Stomach (tissue), 8 donors: ENCODE measurements at regions not wholly inside any gene's neighbourhood (a gene's known extent, or its start where the extent isn't known, plus 50 kb on each side); places are given as distances from the start of the nearest gene placed in this dataset.

Source experiments
- DNase-seq, 2 donors: peaks; one replicate each; pipeline versions ENCODE4 v3.0.0 to v3.0.0-alpha.2; 2013 to 2019
- H3K27ac ChIP-seq, 5 donors: fragments of 200-600 bp in 4 of 5; sonication (generic) in 4 of 5; one replicate each; pipeline ENCODE4 v1.5.1; 2013 to 2019; ENCODE audit warnings: mild to moderate bottlenecking in 1 of 5, moderate library complexity in 1 of 5
- H3K27me3 ChIP-seq, 3 donors: fragments of 200-600 bp; sonication (generic); one replicate each; pipeline ENCODE4 v1.5.1; 2017 to 2019; ENCODE audit warnings: mixed run types in 1 of 3
- H3K36me3 ChIP-seq, 4 donors: fragments of 200-600 bp; sonication (generic); 1 replicate in 3 of 4; 2 replicates in 1 of 4; pipeline ENCODE4 v1.5.1; 2016 to 2019
- H3K4me1 ChIP-seq, 4 donors: fragments of 200-600 bp; sonication (generic); one replicate each; pipeline ENCODE4 v1.5.1; 2016 to 2019
- H3K4me3 ChIP-seq, 4 donors: fragments of 200-600 bp; sonication (generic) in 3 of 4; one replicate each; pipeline ENCODE4 v1.5.1; 2016 to 2019; ENCODE audit warnings: mild to moderate bottlenecking in 1 of 4
- H3K9me3 ChIP-seq, 4 donors: fragments of 200-600 bp; sonication (generic); one replicate each; pipeline ENCODE4 v1.5.1; 2016 to 2019
- CTCF ChIP-seq, 7 experiments: fragments of 450-650 bp in 4 of 7; fragments of 200-600 bp in 3 of 7; sonication (generic) in 3 of 7; IDR thresholded peaks; one replicate each; pipeline ENCODE4 v1.5.1; 2016 to 2019; ENCODE audit warnings: antibody characterized with exemption in 7 of 7, control low read depth in 2 of 7, mild to moderate bottlenecking in 1 of 7
- EP300 ChIP-seq: sonication (generic); formaldehyde crosslinking; IDR thresholded peaks from one replicate; pipeline ENCODE4 v1.6.1; 2017; ENCODE audit warnings: antibody characterized with exemption
- POLR2A ChIP-seq, 4 donors: fragments of 450-650 bp; IDR thresholded peaks; one replicate each; pipeline ENCODE4 v1.6.1; 2016; ENCODE audit warnings: antibody characterized with exemption in 4 of 4, control low read depth in 2 of 4, mild to moderate bottlenecking in 1 of 4, moderate library complexity in 1 of 4
- POLR2AphosphoS5 ChIP-seq, 3 donors: sonication (generic); formaldehyde crosslinking; IDR thresholded peaks; one replicate each; pipeline ENCODE4 v1.6.1; 2016; ENCODE audit warnings: antibody characterized with exemption in 3 of 3
- WGBS, 5 donors: extraction: QIAGEN DNeasy Blood & Tissue Kit in 3 of 5; methylation state at CpG; one replicate each; pipeline versions ENCODE4 v1.1.5 to v1.1.7; 2013 to 2018; 5-methylcytosine and 5-hydroxymethylcytosine counted together
- intact Hi-C: fragments of 100-400 bp; cut with DNase I; formaldehyde crosslinking; loops from one replicate; pipeline ENCODE4 v1.15.1; 2023; ENCODE audit warnings: low total_unique reads
- donor health status: healthy with polysubstance abuse.
- donor health status: Bipolar disorder and iron deficiency.
- donor health status: healthy.

DNA sequence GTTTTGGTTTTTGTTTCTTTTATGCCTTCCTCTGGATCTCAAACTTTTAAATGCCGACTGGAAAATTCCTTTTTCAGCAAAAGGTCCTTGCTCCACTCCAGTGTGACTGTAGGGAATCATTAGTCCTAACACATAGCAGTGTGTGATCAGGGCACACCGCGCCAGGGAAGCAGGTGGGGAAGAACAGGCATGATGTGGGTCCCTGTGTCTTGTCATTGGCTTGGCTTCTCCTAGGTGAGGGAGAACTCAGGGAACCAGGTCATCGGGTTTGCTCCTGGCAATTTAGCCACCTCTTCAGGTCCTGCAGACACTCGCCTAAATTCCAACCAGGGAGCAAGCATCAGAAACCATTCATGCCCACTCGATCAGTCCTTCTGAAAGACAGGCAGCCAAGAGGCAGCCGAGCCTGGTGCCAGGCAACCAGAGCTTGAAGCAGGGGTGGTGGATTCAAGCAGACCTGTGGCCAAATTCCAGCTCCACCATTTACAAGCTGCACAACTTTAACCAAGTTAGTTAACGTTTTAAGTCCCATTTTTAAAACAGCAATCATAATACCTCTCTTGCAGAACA, 514.2 kb downstream of the BNC2 start:
- Histone ChIP-seq H3K27ac (no peak overlapping the region), H3K9me3 (no peaks in the 10 kb centered on the region), H3K27me3 (no peaks in the 10 kb centered on the region), H3K36me3 (no peaks in the 10 kb centered on the region), H3K4me3 (no peak overlapping the region), H3K4me1 (no peaks in the 10 kb centered on the region)
- no peak for DNase-seq
- 70 to 81% (median 75%) methylated on average over 8 of the region's 8 CpGs for WGBS, 5 donors
- TF ChIP-seq EP300 (no peak), POLR2AphosphoS5 (IDR thresholded peaks at IDR 0.05) (no peak), CTCF (IDR thresholded peaks at IDR 0.05) (no peak), POLR2A (IDR thresholded peaks at IDR 0.05) (no peak)
- intact Hi-C loops = no loop called here

DNA sequence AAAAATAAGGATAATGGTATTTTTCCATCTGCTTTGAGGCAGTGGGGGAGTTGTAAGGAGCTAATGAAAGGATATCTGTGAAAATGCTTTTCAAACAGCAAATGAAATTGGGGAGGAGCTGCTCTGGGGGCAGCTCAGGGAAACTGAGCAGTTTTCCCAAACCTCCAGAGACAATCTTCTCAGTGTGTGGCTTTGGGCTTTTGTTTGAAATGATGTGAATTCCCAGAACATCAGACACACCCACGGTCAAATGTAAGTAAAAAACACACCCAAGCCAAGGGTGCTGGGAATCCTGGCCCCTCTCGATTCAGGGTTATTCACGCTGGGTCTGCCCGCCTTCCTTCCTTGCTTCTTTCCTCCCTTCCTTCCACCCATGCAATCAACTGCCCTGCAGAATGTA, 512.6 kb downstream of the BNC2 start:
- Histone ChIP-seq H3K27me3 (no peaks in the 10 kb centered on the region), H3K27ac (no peak overlapping the region), H3K9me3 (no peaks in the 10 kb centered on the region), H3K36me3 (no peaks in the 10 kb centered on the region), H3K4me3 (no peak overlapping the region), H3K4me1 (no peaks in the 10 kb centered on the region)
- DNase-seq = no peak
- intact Hi-C loops = no loop called here
- TF ChIP-seq POLR2AphosphoS5 (IDR thresholded peaks at IDR 0.05) (no peak), EP300 (no peak), CTCF (IDR thresholded peaks at IDR 0.05) (no peak), POLR2A (IDR thresholded peaks at IDR 0.05) (no peak)
- WGBS, 5 donors = 80 to 87% (median 83%) methylated on average over 4 of the region's 4 CpGs

DNA sequence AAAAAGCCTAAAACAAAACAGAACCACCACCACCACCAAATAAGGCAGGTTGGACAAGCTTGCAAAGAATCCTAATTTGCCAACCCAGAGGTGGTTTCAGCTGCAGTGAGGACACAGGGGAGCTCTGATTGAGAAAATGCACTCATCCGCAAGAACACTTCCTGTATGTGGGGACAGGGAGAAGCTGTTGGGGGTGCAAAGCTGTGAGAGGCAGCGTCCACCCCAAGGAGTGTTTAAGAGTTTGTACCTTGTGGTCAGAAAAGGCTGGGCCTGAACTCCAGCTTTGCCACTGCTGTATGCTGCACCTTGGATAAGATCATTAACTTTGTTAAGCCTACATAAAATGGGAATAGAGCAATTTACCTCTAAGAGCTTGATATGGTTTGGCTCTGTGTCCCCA, 511.7 kb downstream of the BNC2 start:
- no peak for DNase-seq
- no peak overlapping the region for H3K27ac ChIP-seq
- H3K9me3 ChIP-seq = no peaks in the 10 kb centered on the region
- no peaks in the 10 kb centered on the region for H3K36me3 ChIP-seq
- no peaks in the 10 kb centered on the region for H3K27me3 ChIP-seq
- H3K4me3 ChIP-seq = no peak overlapping the region
- no peaks in the 10 kb centered on the region for H3K4me1 ChIP-seq
- no peak for TF ChIP-seq POLR2A (IDR thresholded peaks at IDR 0.05)
- WGBS, 5 donors = 73 to 85% (median 76%) methylated on average over 2 of the region's 2 CpGs
- intact Hi-C loops = no loop called here
